Activated B cell treated with CpG ODN at 0.5 μM for 24 hours (primary cell): ENCODE measurements at regions not wholly inside any gene's neighbourhood (a gene's known extent, or its start where the extent isn't known, plus 50 kb on each side); places are given as distances from the start of the nearest gene placed in this dataset.
"Not testable (repeated sequence)": the region's sequence is repeated elsewhere in the genome, so short reads cannot be mapped to it uniquely, and the experiment has no call there.

Source experiments
- ATAC-seq: fragments of 200-7000 bp; cut with Tn5 transposase; one replicate; pipeline ENCODE4 v1.10.0; 2021; ENCODE audit warnings: low read depth, mild to moderate bottlenecking, moderate library complexity
- CTCF ChIA-PET: fragments of 350-600 bp; sonication (Branson Sonifier 250); formaldehyde crosslinking; loops from one replicate; lab custom pipeline; 2021; ENCODE audit warnings: antibody characterized with exemption; lab: Charles Lee
- POLR2A ChIA-PET: fragments of 350-600 bp; sonication (Branson Sonifier 250); formaldehyde crosslinking; loops from one replicate; lab custom pipeline; 2021; ENCODE audit warnings: antibody characterized with exemption; lab: Charles Lee
- DNase-seq: peaks from one replicate; pipeline ENCODE4 v3.0.0; 2022
- H3K27ac Mint-ChIP-seq: one replicate; pipeline ENCODE4 v1.8.0; 2020; ENCODE audit warnings: mixed read lengths
- H3K27me3 Mint-ChIP-seq: one replicate; pipeline ENCODE4 v1.8.0; 2021; ENCODE audit warnings: mixed read lengths
- H3K36me3 Mint-ChIP-seq: one replicate; pipeline ENCODE4 v1.8.0; 2021; ENCODE audit warnings: low read depth, mixed read lengths
- H3K4me1 Mint-ChIP-seq: one replicate; pipeline ENCODE4 v1.8.0; 2021; ENCODE audit warnings: mixed read lengths
- H3K4me3 Mint-ChIP-seq: one replicate; pipeline ENCODE4 v1.8.0; 2020; ENCODE audit warnings: mild to moderate bottlenecking, mixed read lengths
- H3K9me3 Mint-ChIP-seq: one replicate; pipeline ENCODE4 v1.8.0; 2020; ENCODE audit warnings: mixed read lengths
- CTCF ChIP-seq: fragments of 200-600 bp; IDR thresholded peaks from one replicate; pipeline ENCODE4 v1.8.0; 2022; ENCODE audit warnings: antibody characterized with exemption, mild to moderate bottlenecking
- intact Hi-C: fragments of 100-400 bp; cut with micrococcal nuclease; formaldehyde crosslinking; loops from one replicate; pipeline ENCODE4 v1.15.1; 2024

- no peaks in the 10 kb centered on the region for H3K9me3 Mint-ChIP-seq
- ChIA-PET POLR2A (no interaction called here), CTCF (no interaction called here)
- H3K27me3 Mint-ChIP-seq = peaks cover 39% of the 10 kb centered on the region
- intact Hi-C loops = no loop called here
- no peaks in the 10 kb centered on the region for H3K36me3 Mint-ChIP-seq
- ATAC-seq (no peak), DNase-seq (no peak)
- H3K27ac Mint-ChIP-seq = no peak overlapping the region
- H3K4me1 Mint-ChIP-seq = peaks cover 6% of the 10 kb centered on the region
- no peak for TF ChIP-seq CTCF
- H3K4me3 Mint-ChIP-seq = no peak overlapping the region
Measured at GRCh38 chr15:75782926-75783325, 60.3 kb upstream of the UBE2Q2 start.

- ATAC-seq, DNase-seq, CTCF ChIA-PET, H3K27ac Mint-ChIP-seq, H3K4me3 Mint-ChIP-seq, H3K36me3 Mint-ChIP-seq, H3K9me3 Mint-ChIP-seq, intact Hi-C loops, POLR2A ChIA-PET, H3K4me1 Mint-ChIP-seq: not testable (repeated sequence)
- peaks cover 29% of the 10 kb centered on the region for H3K27me3 Mint-ChIP-seq
Measured at GRCh38 chr15:75780995-75781394, 62.3 kb upstream of the UBE2Q2 start.

- no peak overlapping the region for H3K27ac Mint-ChIP-seq
- DNase-seq (no peak), ATAC-seq (no peak)
- POLR2A ChIA-PET = no interaction called here
- intact Hi-C loops = no loop called here
- CTCF ChIA-PET = no interaction called here
- no peaks in the 10 kb centered on the region for H3K4me1 Mint-ChIP-seq
- H3K9me3 Mint-ChIP-seq = no peaks in the 10 kb centered on the region
- H3K36me3 Mint-ChIP-seq = no peaks in the 10 kb centered on the region
- H3K27me3 Mint-ChIP-seq = peaks cover 25% of the 10 kb centered on the region
- no peak for TF ChIP-seq CTCF
- no peak overlapping the region for H3K4me3 Mint-ChIP-seq
Measured at GRCh38 chr15:75779504-75779903, 63.7 kb upstream of the UBE2Q2 start.

- H3K27ac Mint-ChIP-seq = not testable (repeated sequence)
- CTCF ChIA-PET = interaction anchor here (1.0 kb wide), 1 partner anchor 25 kb away, joined by 3 read pairs; no protein-coding TSS in a partner anchor
Measured at GRCh38 chr15:75776871-75777610, 64.4 kb upstream of the CSPG4 start.

GRCh38 chr15:75776065-75776423 is 63.4 kb upstream of the CSPG4 start:
- H3K27ac Mint-ChIP-seq = no peak overlapping the region
- H3K4me3 Mint-ChIP-seq = no peak overlapping the region
- no peaks in the 10 kb centered on the region for H3K36me3 Mint-ChIP-seq
- no peaks in the 10 kb centered on the region for H3K9me3 Mint-ChIP-seq
- CTCF ChIA-PET = no interaction called here
- POLR2A ChIA-PET = no interaction called here
- DNase-seq (no peak), ATAC-seq (no peak)
- intact Hi-C loops = no loop called here
- H3K27me3 Mint-ChIP-seq = peaks cover 15% of the 10 kb centered on the region
- no peak for TF ChIP-seq CTCF
- no peaks in the 10 kb centered on the region for H3K4me1 Mint-ChIP-seq

More at GRCh38 chr15:75776871-75777610, 64.4 kb upstream of the CSPG4 start:
- H3K4me3 Mint-ChIP-seq, ATAC-seq, POLR2A ChIA-PET, DNase-seq, H3K9me3 Mint-ChIP-seq, intact Hi-C loops, H3K36me3 Mint-ChIP-seq, H3K4me1 Mint-ChIP-seq: not testable (repeated sequence)
- peaks cover 15% of the 10 kb centered on the region for H3K27me3 Mint-ChIP-seq

GRCh38 chr15:75775296-75776064 is 62.8 kb upstream of the CSPG4 start:
- no peak for TF ChIP-seq CTCF
- no peaks in the 10 kb centered on the region for H3K4me1 Mint-ChIP-seq
- CTCF ChIA-PET = no interaction called here
- H3K4me3 Mint-ChIP-seq = no peak overlapping the region
- H3K9me3 Mint-ChIP-seq = no peaks in the 10 kb centered on the region
- no peak for DNase-seq
- POLR2A ChIA-PET = no interaction called here
- no peak overlapping the region for H3K27ac Mint-ChIP-seq
- H3K36me3 Mint-ChIP-seq = no peaks in the 10 kb centered on the region
- intact Hi-C loops = no loop called here
- peaks cover 12% of the 10 kb centered on the region for H3K27me3 Mint-ChIP-seq
- no peak for ATAC-seq

- H3K4me1 Mint-ChIP-seq, POLR2A ChIA-PET, H3K4me3 Mint-ChIP-seq, DNase-seq, CTCF ChIA-PET, H3K9me3 Mint-ChIP-seq, H3K36me3 Mint-ChIP-seq, H3K27ac Mint-ChIP-seq, intact Hi-C loops, ATAC-seq, H3K27me3 Mint-ChIP-seq: not testable (repeated sequence)
Measured at GRCh38 chr15:75773974-75774373, 61.3 kb upstream of the CSPG4 start.

GRCh38 chr15:75771054-75771453 is 58.4 kb upstream of the CSPG4 start:
- H3K27ac Mint-ChIP-seq, intact Hi-C loops, CTCF ChIA-PET, ATAC-seq, H3K27me3 Mint-ChIP-seq, H3K4me1 Mint-ChIP-seq, H3K36me3 Mint-ChIP-seq, POLR2A ChIA-PET, H3K9me3 Mint-ChIP-seq, H3K4me3 Mint-ChIP-seq, DNase-seq: not testable (repeated sequence)
